Sciatic nerve (tissue), 2 donors: ENCODE measurements at regions not wholly inside any gene's neighbourhood (a gene's known extent, or its start where the extent isn't known, plus 50 kb on each side); places are given as distances from the start of the nearest gene placed in this dataset.

Source experiments
- ATAC-seq: fragments of 200-7000 bp; cut with Tn5 transposase; one replicate; pipeline ENCODE4 v1.9.1; 2020; ENCODE audit warnings: mild to moderate bottlenecking, moderate library complexity
- DNase-seq: peaks from one replicate; pipeline ENCODE4 v3.0.0-alpha.2; 2020; ENCODE audit warnings: low spot score
- intact Hi-C: fragments of 100-400 bp; cut with DNase I; formaldehyde crosslinking; loops from one replicate; pipeline ENCODE4 v1.14.2; 2022
- donor health status: DM: no; HTN: no; CAD: no.
- donor health status: DM: no; HTN: no; CAD: no.

GRCh38 chr20:21653628-21654027 lies 51.8 kb upstream of the PAX1 start:
- intact Hi-C loops: no loop called here
- DNase-seq (no peak), ATAC-seq (no peak)

- DNase-seq (no peak), ATAC-seq (no peak)
- intact Hi-C loops: no loop called here
These were observed 62.0 kb upstream of the PAX1 start for GRCh38 chr20:21643417-21643816.

GRCh38 chr20:21640556-21640955 lies 64.9 kb upstream of the PAX1 start:
- intact Hi-C loops: no loop called here
- DNase-seq (no peak), ATAC-seq (no peak)

GRCh38 chr20:21633829-21634228 lies 71.6 kb upstream of the PAX1 start:
- DNase-seq (no peak), ATAC-seq (no peak)
- intact Hi-C loops: no loop called here

GRCh38 chr20:21632735-21633053 lies 72.8 kb upstream of the PAX1 start:
- DNase-seq (no peak), ATAC-seq (no peak)
- intact Hi-C loops: no loop called here

- intact Hi-C loops: no loop called here
- no peak for ATAC-seq
- DNase-seq: no peak
These were observed 73.3 kb upstream of the PAX1 start for GRCh38 chr20:21632031-21632734.

- no peak for ATAC-seq
- no peak for DNase-seq
- intact Hi-C loops: no loop called here
These were observed 76.7 kb upstream of the PAX1 start for GRCh38 chr20:21628800-21629199.

- intact Hi-C loops: no loop called here
These were observed 81.7 kb upstream of the PAX1 start for GRCh38 chr20:21623781-21624094.

GRCh38 chr20:21623074-21623780 lies 82.2 kb upstream of the PAX1 start:
- intact Hi-C loops: no loop called here
- ATAC-seq (no peak), DNase-seq (no peak)

More at GRCh38 chr20:21623781-21624094, 81.7 kb upstream of the PAX1 start:
- ATAC-seq (no peak), DNase-seq (no peak)

GRCh38 chr20:21622097-21622857 lies 83.2 kb upstream of the PAX1 start:
- no peak for ATAC-seq

GRCh38 chr20:21618759-21619416 lies 86.6 kb upstream of the PAX1 start:
- DNase-seq (no peak), ATAC-seq (no peak)
- intact Hi-C loops: no loop called here

More at GRCh38 chr20:21622097-21622857, 83.2 kb upstream of the PAX1 start:
- no peak for DNase-seq
- intact Hi-C loops: no loop called here

GRCh38 chr20:21615617-21616080 lies 89.8 kb upstream of the PAX1 start:
- intact Hi-C loops: no loop called here
- DNase-seq (peak; percentile 74), ATAC-seq (peak; percentile 62)

- DNase-seq (no peak), ATAC-seq (no peak)
- intact Hi-C loops: no loop called here
These were observed 90.5 kb upstream of the PAX1 start for GRCh38 chr20:21614980-21615379.

- DNase-seq (no peak), ATAC-seq (peak; percentile 17)
- intact Hi-C loops: no loop called here
These were observed 92.0 kb upstream of the PAX1 start for GRCh38 chr20:21613512-21613911.

- intact Hi-C loops: no loop called here
- DNase-seq: no peak
- ATAC-seq: no peak
These were observed 95.5 kb upstream of the PAX1 start for GRCh38 chr20:21609981-21610380.

- ATAC-seq: no peak
- intact Hi-C loops: no loop called here
These were observed 95.4 kb upstream of the NKX2-2 start for GRCh38 chr20:21609221-21609620.

GRCh38 chr20:21608777-21609176 lies 94.9 kb upstream of the NKX2-2 start:
- no peak for DNase-seq
- intact Hi-C loops: no loop called here
- no peak for ATAC-seq

More at GRCh38 chr20:21609221-21609620, 95.4 kb upstream of the NKX2-2 start:
- no peak for DNase-seq

- intact Hi-C loops: no loop called here
- DNase-seq: peak; percentile 78
- peak; percentile 87 for ATAC-seq
These were observed 94.3 kb upstream of the NKX2-2 start for GRCh38 chr20:21607971-21608725.

GRCh38 chr20:21601799-21602198 lies 87.9 kb upstream of the NKX2-2 start:
- DNase-seq (no peak), ATAC-seq (no peak)
- intact Hi-C loops: no loop called here
